Uterus (tissue), 3 donors: ENCODE measurements at regions not wholly inside any gene's neighbourhood (a gene's known extent, or its start where the extent isn't known, plus 50 kb on each side); places are given as distances from the start of the nearest gene placed in this dataset.

Experiments used
- DNase-seq, 2 donors: peaks; one replicate each; pipeline ENCODE4 v3.0.0-alpha.2; 2019 to 2020
- H3K27ac ChIP-seq, 2 donors: fragments of 200-600 bp; sonication (generic); 1 replicate in 1 of 2; 2 replicates in 1 of 2; pipeline ENCODE4 v1.5.1; 2016 to 2018
- H3K27me3 ChIP-seq, 2 donors: fragments of 200-600 bp; sonication (generic); one replicate each; pipeline ENCODE4 v1.5.1; 2018 to 2019; ENCODE audit warnings: control low read depth in 1 of 2
- H3K36me3 ChIP-seq, 2 donors: fragments of 200-600 bp; sonication (generic); one replicate each; pipeline ENCODE4 v1.5.1; 2019; ENCODE audit warnings: control low read depth in 1 of 2
- H3K4me1 ChIP-seq, 2 donors: fragments of 200-600 bp; sonication (generic); one replicate each; pipeline ENCODE4 v1.5.1; 2018 to 2019; ENCODE audit warnings: control low read depth in 1 of 2
- H3K4me3 ChIP-seq, 2 donors: fragments of 200-600 bp; sonication (generic); 1 replicate in 1 of 2; 2 replicates in 1 of 2; pipeline ENCODE4 v1.5.1; 2018 to 2019; ENCODE audit warnings: mild to moderate bottlenecking in 1 of 2
- H3K9me3 ChIP-seq, 2 donors: fragments of 200-600 bp; sonication (generic); one replicate each; pipeline ENCODE4 v1.5.1; 2019; ENCODE audit warnings: control low read depth in 1 of 2
- CTCF ChIP-seq, 4 experiments: fragments of 200-600 bp in 2 of 4; fragments of 450-650 bp in 2 of 4; sonication (generic) in 2 of 4; IDR thresholded peaks; one replicate each; pipeline ENCODE4 v1.5.1; 2016 to 2019; ENCODE audit warnings: antibody characterized with exemption in 4 of 4, mild to moderate bottlenecking in 2 of 4, moderate library complexity in 1 of 4
- POLR2A ChIP-seq, 2 donors: fragments of 450-650 bp; IDR thresholded peaks; one replicate each; pipeline ENCODE4 v1.6.1; 2016; ENCODE audit warnings: antibody characterized with exemption in 2 of 2, mild to moderate bottlenecking in 1 of 2, moderate library complexity in 1 of 2
- intact Hi-C: fragments of 100-400 bp; cut with DNase I; formaldehyde crosslinking; loops from one replicate; pipeline ENCODE4 v1.15.1; 2023; ENCODE audit warnings: low total_unique reads
- donor health status: DM: yes; HTN: yes; CAD: no.

DNA sequence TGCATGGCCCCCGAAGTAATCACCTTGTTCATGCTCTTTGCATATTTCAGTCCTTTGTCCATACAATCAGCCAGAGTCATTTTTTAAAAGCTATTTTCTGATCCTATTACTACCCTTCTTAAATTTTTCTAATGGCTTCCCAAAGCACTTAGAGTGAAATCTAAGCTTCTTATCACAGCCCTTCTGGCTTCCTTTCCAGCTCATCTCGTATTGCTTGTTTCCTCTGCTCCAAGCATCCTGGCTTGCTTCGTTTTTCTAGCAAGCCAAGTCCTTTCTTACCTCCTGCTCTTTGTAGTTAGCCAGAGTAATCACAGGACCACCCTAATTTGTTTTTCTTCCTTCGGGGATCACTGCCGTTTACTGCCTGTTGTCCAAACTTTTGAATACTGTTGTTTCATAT lies 453.3 kb downstream of the KIF4B start:
- DNase-seq: no peak
- Histone ChIP-seq H3K4me1 (no peaks in the 10 kb centered on the region), H3K27ac (no peak overlapping the region), H3K9me3 (no peaks in the 10 kb centered on the region), H3K36me3 (no peaks in the 10 kb centered on the region), H3K27me3 (no peaks in the 10 kb centered on the region), H3K4me3 (no peak overlapping the region)
- TF ChIP-seq POLR2A (IDR thresholded peaks at IDR 0.05): no peak
- no peak for TF ChIP-seq CTCF (IDR thresholded peaks at IDR 0.05)
- intact Hi-C loops: no loop called here

DNA sequence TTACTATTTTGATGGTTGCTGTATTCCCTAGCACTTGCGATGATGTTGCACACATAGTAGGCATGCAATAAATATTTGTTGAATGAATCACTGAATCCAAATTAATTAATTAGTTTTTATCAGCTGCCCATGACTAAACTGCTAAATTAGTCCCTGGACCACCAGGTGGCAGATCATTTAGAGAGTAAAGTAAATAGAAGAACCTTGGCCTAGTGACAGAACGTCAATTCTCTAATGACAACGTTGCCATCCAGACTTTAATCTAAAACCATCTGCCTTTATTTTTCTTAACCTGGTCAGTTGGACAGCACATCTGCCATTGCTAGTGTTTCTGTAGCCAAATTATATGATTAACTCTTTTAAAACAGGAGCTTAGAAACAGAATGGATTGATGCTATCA lies 457.5 kb downstream of the KIF4B start:
- no peak for DNase-seq
- no peaks in the 10 kb centered on the region for H3K36me3 ChIP-seq
- no peak overlapping the region for H3K27ac ChIP-seq
- no peak overlapping the region for H3K4me3 ChIP-seq
- no peaks in the 10 kb centered on the region for H3K27me3 ChIP-seq
- H3K4me1 ChIP-seq: no peaks in the 10 kb centered on the region
- H3K9me3 ChIP-seq: no peaks in the 10 kb centered on the region
- TF ChIP-seq POLR2A (IDR thresholded peaks at IDR 0.05) (no peak), CTCF (IDR thresholded peaks at IDR 0.05) (no peak)
- intact Hi-C loops: no loop called here

GRCh38 chr5:155472780-155473179 lies 459.2 kb downstream of the KIF4B start:
- H3K9me3 ChIP-seq: no peaks in the 10 kb centered on the region
- no peaks in the 10 kb centered on the region for H3K4me1 ChIP-seq
- intact Hi-C loops: no loop called here
- no peak overlapping the region for H3K4me3 ChIP-seq
- H3K36me3 ChIP-seq: no peaks in the 10 kb centered on the region
- DNase-seq: no peak
- TF ChIP-seq CTCF (IDR thresholded peaks at IDR 0.05) (no peak), POLR2A (IDR thresholded peaks at IDR 0.05) (no peak)
- H3K27me3 ChIP-seq: no peaks in the 10 kb centered on the region
- H3K27ac ChIP-seq: no peak overlapping the region

GRCh38 chr5:155475318-155475717 lies 461.8 kb downstream of the KIF4B start:
- no peak for TF ChIP-seq POLR2A (IDR thresholded peaks at IDR 0.05)
- TF ChIP-seq CTCF (IDR thresholded peaks at IDR 0.05): no peak
- intact Hi-C loops: no loop called here
- H3K36me3 ChIP-seq: no peaks in the 10 kb centered on the region
- no peaks in the 10 kb centered on the region for H3K9me3 ChIP-seq
- no peaks in the 10 kb centered on the region for H3K4me1 ChIP-seq
- H3K27me3 ChIP-seq: no peaks in the 10 kb centered on the region
- no peak overlapping the region for H3K4me3 ChIP-seq
- no peak overlapping the region for H3K27ac ChIP-seq
- no peak for DNase-seq

GRCh38 chr5:155480731-155481131 lies 467.2 kb downstream of the KIF4B start:
- Histone ChIP-seq H3K4me3 (no peak overlapping the region), H3K9me3 (no peaks in the 10 kb centered on the region), H3K27ac (no peak overlapping the region), H3K27me3 (no peaks in the 10 kb centered on the region), H3K36me3 (no peaks in the 10 kb centered on the region), H3K4me1 (no peaks in the 10 kb centered on the region)
- no peak for TF ChIP-seq POLR2A (IDR thresholded peaks at IDR 0.05)
- no peak for TF ChIP-seq CTCF (IDR thresholded peaks at IDR 0.05)
- no peak for DNase-seq
- intact Hi-C loops: no loop called here
